A549 (cell line): ENCODE measurements at regions not wholly inside any gene's neighbourhood (a gene's known extent, or its start where the extent isn't known, plus 50 kb on each side); places are given as distances from the start of the nearest gene placed in this dataset.

Source experiments
- ATAC-seq, 2 experiments: fragments of 200-7000 bp in 1 of 2; fragments of >200 bp in 1 of 2; cut with Nextera tagmentation in 1 of 2; cut with Tn5 transposase in 1 of 2; 3 replicates each; pipeline versions ENCODE4 v1.8.0 to v1.9.1; 2018 to 2020; ENCODE audit warnings: mild to moderate bottlenecking in 1 of 2, moderate library complexity in 1 of 2
- CTCF ChIA-PET: fragments of 300-600 bp; sonication (Branson Sonifier 250); formaldehyde crosslinking; extraction: SDS; loops from one replicate; lab custom pipeline; 2021; ENCODE audit warnings: antibody characterized with exemption, inconsistent platforms; lab: Yijun Ruan, JAX
- POLR2A ChIA-PET: fragments of 350-600 bp; formaldehyde crosslinking; extraction: SDS; loops from one replicate; lab custom pipeline; 2021; ENCODE audit warnings: antibody characterized with exemption, inconsistent platforms; lab: Yijun Ruan, JAX
- DNase-seq, 2 experiments: peaks; one replicate each; pipeline versions ENCODE4 v3.0.0 to v3.0.0-alpha.2; 2011 to 2016; ENCODE audit warnings: low read depth in 1 of 2, low spot score in 1 of 2
- FAIRE-seq: peaks from 2 replicates; lab custom pipeline; 2011; peaks lifted over from hg19 to GRCh38; lab: Jason Lieb, UNC
- H3K27ac ChIP-seq, 2 experiments: fragments of >200 bp; sonication (Bioruptor Twin); formaldehyde crosslinking; 3 replicates each; pipeline ENCODE4 v1.5.1; 2016 to 2017
- H3K4me1 ChIP-seq: fragments of >200 bp; sonication (Bioruptor Twin); formaldehyde crosslinking; 3 replicates; pipeline ENCODE4 v1.6.1; 2016
- H3K4me2 ChIP-seq: fragments of >200 bp; sonication (Bioruptor Twin); formaldehyde crosslinking; 3 replicates; pipeline ENCODE4 v1.6.1; 2016
- H3K4me3 ChIP-seq: fragments of >200 bp; sonication (Bioruptor Twin); formaldehyde crosslinking; 3 replicates; pipeline ENCODE4 v1.5.1; 2016
- H3K9me3 ChIP-seq: fragments of >200 bp; sonication (Bioruptor Twin); formaldehyde crosslinking; 3 replicates; pipeline ENCODE4 v1.6.1; 2016
- CBX8 ChIP-seq: fragments of 200-600 bp; sonication (generic); IDR thresholded peaks from 2 replicates; pipeline ENCODE4 v1.6.1; 2016
- EP300 ChIP-seq, 2 experiments: fragments of >200 bp; sonication (Bioruptor Twin); formaldehyde crosslinking; IDR thresholded peaks; 2 replicates in 1 of 2; 3 replicates in 1 of 2; pipeline ENCODE4 v1.6.1; 2016 to 2017
- HDAC2 ChIP-seq: fragments of 200-600 bp; sonication (generic); IDR thresholded peaks from 2 replicates; pipeline ENCODE4 v1.6.1; 2016
- HOXA7 ChIP-seq: fragments of 250-450 bp; sonication (Bioruptor Pico); IDR thresholded peaks from 2 replicates; pipeline ENCODE4 v1.5.0; 2020; ENCODE audit warnings: mild to moderate bottlenecking, moderate library complexity
- HOXB13 ChIP-seq: fragments of 250-450 bp; sonication (Bioruptor Pico); IDR thresholded peaks from 2 replicates; pipeline ENCODE4 v1.5.0; 2020; ENCODE audit warnings: low read depth, mild to moderate bottlenecking, moderate library complexity
- MAFK ChIP-seq: fragments of 450-650 bp; IDR thresholded peaks from 2 replicates; pipeline ENCODE4 v1.6.1; 2014; ENCODE audit not compliant: partially characterized antibody
- MYC ChIP-seq: IDR thresholded peaks from 2 replicates; pipeline ENCODE4 v1.6.1; 2012; ENCODE audit warnings: mild to moderate bottlenecking, inconsistent platforms, low read length, improper control_type of control experiment, borderline replicate concordance
- NFE2L2 ChIP-seq: fragments of 150-350 bp; conservative IDR thresholded peaks from 2 replicates; pipeline ENCODE4 v1.6.1; 2014; ENCODE audit warnings: low read length
- RARB ChIP-seq: fragments of 250-450 bp; sonication (Bioruptor Pico); IDR thresholded peaks from 2 replicates; pipeline ENCODE4 v1.8.0; 2021; ENCODE audit warnings: mild to moderate bottlenecking, moderate library complexity
- RCOR1 ChIP-seq: fragments of 150-350 bp; IDR thresholded peaks from 2 replicates; pipeline ENCODE4 v1.6.1; 2014; ENCODE audit warnings: antibody characterized with exemption, low read length, low read depth
- SREBF2 ChIP-seq: fragments of 450-650 bp; IDR thresholded peaks from 2 replicates; pipeline ENCODE4 v1.6.1; 2014; ENCODE audit warnings: mild to moderate bottlenecking, moderate library complexity
- ZFP36 ChIP-seq: fragments of 450-650 bp; IDR thresholded peaks from 2 replicates; pipeline ENCODE4 v1.6.1; 2014; ENCODE audit warnings: borderline replicate concordance; ENCODE audit not compliant: partially characterized antibody
- ZSCAN20 ChIP-seq: fragments of 250-450 bp; sonication (Bioruptor Pico); IDR thresholded peaks from 2 replicates; pipeline ENCODE4 v1.8.0; 2022; ENCODE audit warnings: mild to moderate bottlenecking, moderate library complexity
- WGBS: methylation state at CpG from one replicate; pipeline ENCODE4 v1.1.6; 2017; ENCODE audit errors: missing lambda C conversion rate; 5-methylcytosine and 5-hydroxymethylcytosine counted together
- TF ChIP-seq, protein P1 (sequence below): fragments of 250-450 bp; sonication (Bioruptor Pico); IDR thresholded peaks from 2 replicates; pipeline ENCODE4 v1.5.0; 2021; ENCODE audit warnings: mild to moderate bottlenecking, moderate library complexity, borderline replicate concordance
- TF ChIP-seq, protein P2 (sequence below): fragments of >200 bp; sonication (Bioruptor Twin); formaldehyde crosslinking; IDR thresholded peaks from 3 replicates; pipeline ENCODE4 v1.6.1; 2016
- TF ChIP-seq, protein P3 (sequence below): fragments of 150-350 bp; IDR thresholded peaks from 2 replicates; pipeline ENCODE4 v1.6.1; 2014; ENCODE audit warnings: low read depth, mild to moderate bottlenecking, low read length
- TF ChIP-seq, protein P4 (sequence below): fragments of 200-600 bp; sonication (generic); IDR thresholded peaks from 2 replicates; pipeline ENCODE4 v1.6.1; 2016; ENCODE audit warnings: antibody characterized with exemption, mild to moderate bottlenecking, moderate library complexity
- TF ChIP-seq, protein P5 (sequence below): fragments of >200 bp; sonication (Bioruptor Twin); formaldehyde crosslinking; IDR thresholded peaks from 3 replicates; pipeline ENCODE4 v1.5.1; 2016

DNA sequence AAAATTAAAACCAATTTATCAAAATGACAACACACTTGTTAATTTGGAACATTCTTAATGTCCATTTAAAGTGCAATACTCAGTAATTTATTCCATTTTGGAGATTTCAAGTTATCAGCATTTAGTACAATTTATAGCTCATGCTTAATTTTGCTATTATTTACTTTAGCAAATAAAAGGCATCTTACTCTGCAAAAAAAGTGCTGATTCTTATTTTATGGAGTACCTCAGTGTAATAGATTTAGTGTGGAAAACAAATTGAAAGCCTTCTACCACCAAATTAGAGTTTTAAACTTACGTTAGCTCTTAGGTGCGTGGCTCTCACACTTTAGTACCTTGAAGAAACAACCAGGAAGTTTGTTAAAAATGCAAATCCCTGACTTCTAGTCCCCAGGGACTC lies 208.4 kb upstream of the NRIP1 start:
- no peak for FAIRE-seq
- ChIA-PET CTCF (no interaction called here), POLR2A (no interaction called here)
- WGBS, result 98% methylated on average over 2 of the region's 2 CpGs
- H3K9me3 ChIP-seq, result no peaks in the 10 kb centered on the region
- H3K4me1 ChIP-seq, result peaks cover 14% of the 10 kb centered on the region; the same call in 1 of the 3 replicates
- no peak overlapping the region for H3K27ac ChIP-seq
- no peak for DNase-seq
- H3K4me3 ChIP-seq, result no peak overlapping the region
- peak; percentile 58 for TF ChIP-seq MAFK
- no peak for TF ChIP-seq HOXA7 (CRISPR knock-in tag)
- ATAC-seq, result no peak
- H3K4me2 ChIP-seq, result no peak overlapping the region

DNA sequence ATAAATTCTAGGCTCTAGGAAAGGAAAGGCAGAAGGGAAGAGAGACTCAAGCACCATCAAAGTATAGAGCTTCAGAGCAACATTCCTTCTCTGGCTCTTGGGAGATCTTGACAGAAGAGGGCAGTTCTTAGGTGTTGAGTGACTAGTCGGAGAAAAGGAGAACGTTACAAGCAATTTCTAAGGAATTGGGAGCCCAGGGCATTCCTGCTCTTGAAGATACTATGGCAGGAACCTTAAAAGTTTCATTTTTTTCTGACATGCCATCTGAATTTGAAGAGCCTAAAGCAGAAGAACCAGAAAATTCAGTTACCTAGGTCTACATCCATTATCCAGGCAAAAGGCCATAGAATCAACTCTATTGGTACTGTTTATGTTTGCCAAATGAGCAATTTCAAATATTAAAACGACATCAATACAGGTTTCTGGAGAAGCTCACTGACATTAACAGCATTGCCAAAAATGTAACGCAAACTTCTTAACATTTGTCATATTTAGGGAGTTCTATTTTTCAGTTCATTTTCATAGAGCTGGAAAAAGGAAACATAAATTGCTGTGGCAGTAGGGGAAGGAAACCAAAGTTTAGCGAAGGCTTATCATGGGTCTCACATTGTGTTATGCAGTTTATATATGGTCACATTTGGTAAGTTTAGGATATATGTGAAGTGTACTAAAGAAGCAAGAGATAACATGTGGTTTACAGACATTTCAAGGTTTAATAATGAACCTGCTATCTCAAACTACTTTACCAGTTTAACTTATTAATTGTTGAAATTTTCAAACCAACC lies 210.1 kb upstream of the NRIP1 start:
- TF ChIP-seq, protein P1, sequence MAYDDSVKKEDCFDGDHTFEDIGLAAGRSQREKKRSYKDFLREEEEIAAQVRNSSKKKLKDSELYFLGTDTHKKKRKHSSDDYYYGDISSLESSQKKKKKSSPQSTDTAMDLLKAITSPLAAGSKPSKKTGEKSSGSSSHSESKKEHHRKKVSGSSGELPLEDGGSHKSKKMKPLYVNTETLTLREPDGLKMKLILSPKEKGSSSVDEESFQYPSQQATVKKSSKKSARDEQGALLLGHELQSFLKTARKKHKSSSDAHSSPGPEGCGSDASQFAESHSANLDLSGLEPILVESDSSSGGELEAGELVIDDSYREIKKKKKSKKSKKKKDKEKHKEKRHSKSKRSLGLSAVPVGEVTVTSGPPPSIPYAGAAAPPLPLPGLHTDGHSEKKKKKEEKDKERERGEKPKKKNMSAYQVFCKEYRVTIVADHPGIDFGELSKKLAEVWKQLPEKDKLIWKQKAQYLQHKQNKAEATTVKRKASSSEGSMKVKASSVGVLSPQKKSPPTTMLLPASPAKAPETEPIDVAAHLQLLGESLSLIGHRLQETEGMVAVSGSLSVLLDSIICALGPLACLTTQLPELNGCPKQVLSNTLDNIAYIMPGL (CRISPR knock-in tag), result no peak
- TF ChIP-seq RARB (no peak), HDAC2 (no peak), EP300 (IDR thresholded peaks at IDR 0.05) (no peak), RCOR1 (no peak), ZSCAN20 (no peak), SREBF2 (no peak), HOXB13 (CRISPR knock-in tag) (no peak), ZFP36 (no peak), NFE2L2 (no peak), MYC (no peak), CBX8 (no peak)
- TF ChIP-seq, protein P2, sequence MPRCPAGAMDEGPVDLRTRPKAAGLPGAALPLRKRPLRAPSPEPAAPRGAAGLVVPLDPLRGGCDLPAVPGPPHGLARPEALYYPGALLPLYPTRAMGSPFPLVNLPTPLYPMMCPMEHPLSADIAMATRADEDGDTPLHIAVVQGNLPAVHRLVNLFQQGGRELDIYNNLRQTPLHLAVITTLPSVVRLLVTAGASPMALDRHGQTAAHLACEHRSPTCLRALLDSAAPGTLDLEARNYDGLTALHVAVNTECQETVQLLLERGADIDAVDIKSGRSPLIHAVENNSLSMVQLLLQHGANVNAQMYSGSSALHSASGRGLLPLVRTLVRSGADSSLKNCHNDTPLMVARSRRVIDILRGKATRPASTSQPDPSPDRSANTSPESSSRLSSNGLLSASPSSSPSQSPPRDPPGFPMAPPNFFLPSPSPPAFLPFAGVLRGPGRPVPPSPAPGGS, result no peak
- TF ChIP-seq, protein P3, sequence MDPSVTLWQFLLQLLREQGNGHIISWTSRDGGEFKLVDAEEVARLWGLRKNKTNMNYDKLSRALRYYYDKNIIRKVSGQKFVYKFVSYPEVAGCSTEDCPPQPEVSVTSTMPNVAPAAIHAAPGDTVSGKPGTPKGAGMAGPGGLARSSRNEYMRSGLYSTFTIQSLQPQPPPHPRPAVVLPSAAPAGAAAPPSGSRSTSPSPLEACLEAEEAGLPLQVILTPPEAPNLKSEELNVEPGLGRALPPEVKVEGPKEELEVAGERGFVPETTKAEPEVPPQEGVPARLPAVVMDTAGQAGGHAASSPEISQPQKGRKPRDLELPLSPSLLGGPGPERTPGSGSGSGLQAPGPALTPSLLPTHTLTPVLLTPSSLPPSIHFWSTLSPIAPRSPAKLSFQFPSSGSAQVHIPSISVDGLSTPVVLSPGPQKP, result no peak
- TF ChIP-seq, protein P4, sequence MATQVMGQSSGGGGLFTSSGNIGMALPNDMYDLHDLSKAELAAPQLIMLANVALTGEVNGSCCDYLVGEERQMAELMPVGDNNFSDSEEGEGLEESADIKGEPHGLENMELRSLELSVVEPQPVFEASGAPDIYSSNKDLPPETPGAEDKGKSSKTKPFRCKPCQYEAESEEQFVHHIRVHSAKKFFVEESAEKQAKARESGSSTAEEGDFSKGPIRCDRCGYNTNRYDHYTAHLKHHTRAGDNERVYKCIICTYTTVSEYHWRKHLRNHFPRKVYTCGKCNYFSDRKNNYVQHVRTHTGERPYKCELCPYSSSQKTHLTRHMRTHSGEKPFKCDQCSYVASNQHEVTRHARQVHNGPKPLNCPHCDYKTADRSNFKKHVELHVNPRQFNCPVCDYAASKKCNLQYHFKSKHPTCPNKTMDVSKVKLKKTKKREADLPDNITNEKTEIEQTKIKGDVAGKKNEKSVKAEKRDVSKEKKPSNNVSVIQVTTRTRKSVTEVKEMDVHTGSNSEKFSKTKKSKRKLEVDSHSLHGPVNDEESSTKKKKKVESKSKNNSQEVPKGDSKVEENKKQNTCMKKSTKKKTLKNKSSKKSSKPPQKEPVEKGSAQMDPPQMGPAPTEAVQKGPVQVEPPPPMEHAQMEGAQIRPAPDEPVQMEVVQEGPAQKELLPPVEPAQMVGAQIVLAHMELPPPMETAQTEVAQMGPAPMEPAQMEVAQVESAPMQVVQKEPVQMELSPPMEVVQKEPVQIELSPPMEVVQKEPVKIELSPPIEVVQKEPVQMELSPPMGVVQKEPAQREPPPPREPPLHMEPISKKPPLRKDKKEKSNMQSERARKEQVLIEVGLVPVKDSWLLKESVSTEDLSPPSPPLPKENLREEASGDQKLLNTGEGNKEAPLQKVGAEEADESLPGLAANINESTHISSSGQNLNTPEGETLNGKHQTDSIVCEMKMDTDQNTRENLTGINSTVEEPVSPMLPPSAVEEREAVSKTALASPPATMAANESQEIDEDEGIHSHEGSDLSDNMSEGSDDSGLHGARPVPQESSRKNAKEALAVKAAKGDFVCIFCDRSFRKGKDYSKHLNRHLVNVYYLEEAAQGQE, result no peak
- TF ChIP-seq, protein P5, sequence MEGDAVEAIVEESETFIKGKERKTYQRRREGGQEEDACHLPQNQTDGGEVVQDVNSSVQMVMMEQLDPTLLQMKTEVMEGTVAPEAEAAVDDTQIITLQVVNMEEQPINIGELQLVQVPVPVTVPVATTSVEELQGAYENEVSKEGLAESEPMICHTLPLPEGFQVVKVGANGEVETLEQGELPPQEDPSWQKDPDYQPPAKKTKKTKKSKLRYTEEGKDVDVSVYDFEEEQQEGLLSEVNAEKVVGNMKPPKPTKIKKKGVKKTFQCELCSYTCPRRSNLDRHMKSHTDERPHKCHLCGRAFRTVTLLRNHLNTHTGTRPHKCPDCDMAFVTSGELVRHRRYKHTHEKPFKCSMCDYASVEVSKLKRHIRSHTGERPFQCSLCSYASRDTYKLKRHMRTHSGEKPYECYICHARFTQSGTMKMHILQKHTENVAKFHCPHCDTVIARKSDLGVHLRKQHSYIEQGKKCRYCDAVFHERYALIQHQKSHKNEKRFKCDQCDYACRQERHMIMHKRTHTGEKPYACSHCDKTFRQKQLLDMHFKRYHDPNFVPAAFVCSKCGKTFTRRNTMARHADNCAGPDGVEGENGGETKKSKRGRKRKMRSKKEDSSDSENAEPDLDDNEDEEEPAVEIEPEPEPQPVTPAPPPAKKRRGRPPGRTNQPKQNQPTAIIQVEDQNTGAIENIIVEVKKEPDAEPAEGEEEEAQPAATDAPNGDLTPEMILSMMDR, result no peak
- H3K4me2 ChIP-seq, result no peak overlapping the region
- no peak for DNase-seq
- ChIA-PET CTCF (no interaction called here), POLR2A (no interaction called here)
- no peak for FAIRE-seq
- peaks cover 14% of the 10 kb centered on the region; the same call in 1 of the 3 replicates for H3K4me1 ChIP-seq
- no peak for ATAC-seq
- no peak overlapping the region for H3K27ac ChIP-seq
- H3K9me3 ChIP-seq, result no peaks in the 10 kb centered on the region
- 83% methylated on average over 5 of the region's 5 CpGs for WGBS
- no peak overlapping the region for H3K4me3 ChIP-seq
